Inflammatory macrophage (primary cell): ENCODE measurements at regions not wholly inside any gene's neighbourhood (a gene's known extent, or its start where the extent isn't known, plus 50 kb on each side); places are given as distances from the start of the nearest gene placed in this dataset.

Experiments used
- DNase-seq, 2 donors: peaks; one replicate each; pipeline ENCODE4 v3.0.0-alpha.2; 2020 to 2022

- no peak for DNase-seq
Measured at GRCh38 chr22:49227670-49228069, 600.0 kb downstream of the BRD1 start.

GRCh38 chr22:49226096-49226495 lies 601.6 kb downstream of the BRD1 start:
- no peak for DNase-seq

GRCh38 chr22:49224243-49224642 lies 603.4 kb downstream of the BRD1 start:
- no peak for DNase-seq

GRCh38 chr22:49218142-49218541 lies 609.5 kb downstream of the BRD1 start:
- no peak for DNase-seq

GRCh38 chr22:49216579-49216978 lies 611.1 kb downstream of the BRD1 start:
- no peak for DNase-seq

- no peak for DNase-seq
Measured at GRCh38 chr22:49215840-49216239, 611.8 kb downstream of the BRD1 start.

- DNase-seq, result no peak
Measured at GRCh38 chr22:49214976-49215375, 612.7 kb downstream of the BRD1 start.

- DNase-seq, result no peak
Measured at GRCh38 chr22:49213731-49214352, 613.8 kb downstream of the BRD1 start.

- DNase-seq, result no peak
Measured at GRCh38 chr22:49212466-49212865, 615.2 kb downstream of the BRD1 start.

GRCh38 chr22:49212002-49212401 lies 615.7 kb downstream of the BRD1 start:
- DNase-seq, result no peak

- no peak for DNase-seq
Measured at GRCh38 chr22:49211176-49211575, 616.5 kb downstream of the BRD1 start.

GRCh38 chr22:49210606-49211005 lies 617.1 kb downstream of the BRD1 start:
- no peak for DNase-seq

- no peak for DNase-seq
Measured at GRCh38 chr22:49209452-49210195, 618.0 kb downstream of the BRD1 start.

- DNase-seq, result no peak
Measured at GRCh38 chr22:49208768-49209252, 618.9 kb downstream of the BRD1 start.

- DNase-seq, result no peak
Measured at GRCh38 chr22:49208004-49208402, 619.7 kb downstream of the BRD1 start.

- DNase-seq, result no peak
Measured at GRCh38 chr22:49207008-49208003, 620.4 kb downstream of the BRD1 start.

- no peak for DNase-seq
Measured at GRCh38 chr22:49206281-49206680, 621.4 kb downstream of the BRD1 start.

- no peak for DNase-seq
Measured at GRCh38 chr22:49205483-49205800, 622.2 kb downstream of the BRD1 start.

GRCh38 chr22:49204599-49205482 lies 622.8 kb downstream of the BRD1 start:
- DNase-seq, result no peak

- DNase-seq, result no peak
Measured at GRCh38 chr22:49203859-49204598, 623.6 kb downstream of the BRD1 start.

- no peak for DNase-seq
Measured at GRCh38 chr22:49203091-49203858, 624.4 kb downstream of the BRD1 start.
